Endothelial cell of umbilical vein (primary cell): ENCODE measurements at regions not wholly inside any gene's neighbourhood (a gene's known extent, or its start where the extent isn't known, plus 50 kb on each side); places are given as distances from the start of the nearest gene placed in this dataset.

Source experiments
- BruUV-seq: library from RNA; stranded (reverse); fragments of 400-500 nt; replicated peaks from 2 replicates; lab custom pipeline; 2021; lab: Mats Ljungman, UMichigan
- CTCF ChIA-PET: fragments of 300-600, 350-600 bp; sonication (Branson Sonifier 250); formaldehyde crosslinking; loops from one replicate; lab custom pipeline; 2021; ENCODE audit warnings: antibody characterized with exemption, inconsistent platforms; lab: Charles Lee
- POLR2A ChIA-PET: fragments of 300-600, 350-600 bp; sonication (Branson Sonifier 250); formaldehyde crosslinking; loops from one replicate; lab custom pipeline; 2021; ENCODE audit warnings: antibody characterized with exemption, inconsistent platforms; lab: Charles Lee
- DNase-seq: peaks from one replicate; pipeline ENCODE4 v3.0.0-alpha.2; 2011; ENCODE audit warnings: low read depth, low spot score
- FAIRE-seq: peaks from 2 replicates; lab custom pipeline; 2011; peaks lifted over from hg19 to GRCh38; lab: Jason Lieb, UNC
- H2AFZ ChIP-seq: 2 replicates; pipeline ENCODE4 v1.6.0; 2012; ENCODE audit warnings: low read depth, low read length, control low read depth, inconsistent platforms
- H3K27ac ChIP-seq: 2 replicates; pipeline ENCODE4 v1.5.1; 2011; ENCODE audit warnings: low read depth, mild to moderate bottlenecking, control low read depth, low read length, moderate library complexity; ENCODE audit not compliant: insufficient read depth
- H3K27me3 ChIP-seq, 2 experiments: 2 replicates each; pipeline versions ENCODE4 v1.6.0 to v1.6.1; 2011; ENCODE audit warnings: low read length in 2 of 2, mixed read lengths in 1 of 2; ENCODE audit not compliant: control insufficient read depth in 2 of 2, insufficient read depth in 2 of 2
- H3K36me3 ChIP-seq, 2 experiments: 2 replicates in 1 of 2; 3 replicates in 1 of 2; pipeline ENCODE4 v1.5.1; 2011; ENCODE audit warnings: low read length in 2 of 2, mild to moderate bottlenecking in 1 of 2, moderate library complexity in 1 of 2; ENCODE audit not compliant: control insufficient read depth in 2 of 2, insufficient read depth in 2 of 2; ENCODE audit errors: extremely low read depth in 1 of 2
- H3K4me1 ChIP-seq: 3 replicates; pipeline ENCODE4 v1.5.1; 2011; ENCODE audit warnings: mild to moderate bottlenecking, low read length; ENCODE audit not compliant: control insufficient read depth, insufficient read depth; ENCODE audit errors: extremely low read depth
- H3K4me2 ChIP-seq: 2 replicates; pipeline ENCODE4 v1.6.1; 2011; ENCODE audit warnings: low read length, control low read depth, mixed read lengths; ENCODE audit not compliant: insufficient read depth
- H3K4me3 ChIP-seq, 3 experiments: fragments of 200-600 bp in 1 of 3; sonication (generic), shearing (Covaris generic) in 1 of 3; replicated peaks in 1 of 3; 2 replicates each; pipeline ENCODE4 v1.5.1; 2011 to 2016; ENCODE audit warnings: control low read depth in 3 of 3, low read length in 3 of 3, mild to moderate bottlenecking in 2 of 3, inconsistent platforms in 1 of 3, low read depth in 1 of 3, moderate library complexity in 1 of 3; ENCODE audit not compliant: insufficient read depth in 1 of 3
- H3K79me2 ChIP-seq: 2 replicates; pipeline ENCODE4 v1.6.0; 2012; ENCODE audit warnings: low read length, inconsistent platforms; ENCODE audit not compliant: control insufficient read depth, insufficient read depth
- H3K9ac ChIP-seq: replicated peaks from 2 replicates; pipeline ENCODE3; 2011; ENCODE audit warnings: low read length, control low read depth; ENCODE audit not compliant: insufficient read depth; ENCODE audit errors: extremely low read depth
- H3K9me1 ChIP-seq: replicated peaks from 3 replicates; pipeline ENCODE4 v1.6.0; 2011; ENCODE audit warnings: mild to moderate bottlenecking, low read length; ENCODE audit not compliant: control insufficient read depth, insufficient read depth; ENCODE audit errors: extremely low read depth
- H3K9me3 ChIP-seq: replicated peaks from 2 replicates; pipeline ENCODE4 v1.5.1; 2012; ENCODE audit warnings: low read length, inconsistent platforms; ENCODE audit not compliant: control insufficient read depth, insufficient read depth
- H4K20me1 ChIP-seq: replicated peaks from 2 replicates; pipeline ENCODE3; 2011; ENCODE audit warnings: mild to moderate bottlenecking, low read length; ENCODE audit not compliant: control insufficient read depth, insufficient read depth; ENCODE audit errors: extremely low read depth
- FOS ChIP-seq: IDR thresholded peaks from 2 replicates; pipeline ENCODE4 v1.6.1; 2011; ENCODE audit warnings: mild to moderate bottlenecking, low read length, moderate library complexity, borderline replicate concordance; ENCODE audit not compliant: insufficient read depth
- GATA2 ChIP-seq: IDR thresholded peaks from 2 replicates; pipeline ENCODE4 v1.7.0; 2011; ENCODE audit warnings: low read depth, mild to moderate bottlenecking, moderate library complexity, mixed read lengths, low read length; ENCODE audit not compliant: insufficient read length, insufficient read depth
- JUN ChIP-seq: IDR thresholded peaks from 2 replicates; pipeline ENCODE4 v1.6.1; 2011; ENCODE audit warnings: borderline replicate concordance, low read depth; ENCODE audit not compliant: insufficient read length, insufficient read depth
- POLR2A ChIP-seq: IDR thresholded peaks from 2 replicates; pipeline ENCODE4 v1.6.1; 2012; ENCODE audit warnings: low read depth, mild to moderate bottlenecking, control low read depth, low read length
- POLR2AphosphoS5 ChIP-seq: IDR thresholded peaks from 2 replicates; pipeline ENCODE4 v1.6.1; 2012; ENCODE audit warnings: low read depth, mild to moderate bottlenecking, control low read depth, low read length, moderate library complexity; ENCODE audit not compliant: insufficient read depth
- dilution Hi-C: fragments of 300-500 bp; cut with MboI; formaldehyde crosslinking; loops from one replicate; pipeline ENCODE4 v1.15.0; 2019; ENCODE audit warnings: low sequenced_read_pairs; ENCODE audit not compliant: extremely low pct_ligation_motif_present
- intact Hi-C: fragments of 100-400 bp; cut with micrococcal nuclease; formaldehyde crosslinking; loops from one replicate; pipeline ENCODE4 v1.10.0; 2022
- TF ChIP-seq, protein P1 (sequence below): IDR thresholded peaks from 2 replicates; pipeline ENCODE4 v1.6.1; 2011; ENCODE audit not compliant: insufficient read depth, insufficient read length
- TF ChIP-seq, protein P2 (sequence below), 2 donors: IDR thresholded peaks; 1 replicate in 1 of 2; 2 replicates in 1 of 2; pipeline ENCODE4 v1.5.1; 2011; ENCODE audit warnings: low read length in 2 of 2, mild to moderate bottlenecking in 2 of 2, moderate library complexity in 2 of 2, control low read depth in 1 of 2, inconsistent platforms in 1 of 2, low read depth in 1 of 2; ENCODE audit not compliant: insufficient read depth in 1 of 2; ENCODE audit errors: extremely low read depth in 1 of 2

DNA sequence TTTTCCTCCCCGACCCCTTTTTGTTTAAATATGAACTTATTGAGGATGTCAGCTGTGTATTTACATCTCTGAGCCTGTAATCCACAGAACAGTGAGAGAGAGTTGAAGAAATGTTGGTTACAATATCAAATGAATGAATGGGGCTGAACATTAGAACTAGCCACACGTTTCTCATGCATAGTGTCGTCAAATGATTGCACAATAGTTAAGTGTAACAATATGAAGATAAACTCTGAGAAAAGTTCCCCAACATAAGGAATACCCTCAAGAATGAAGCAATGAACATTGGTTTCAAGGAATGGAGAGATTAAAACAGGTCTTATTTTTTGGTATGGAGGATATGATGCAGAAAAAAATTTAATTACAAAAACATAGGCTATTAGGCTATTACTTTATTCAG, 100.5 kb upstream of the DTNBP1 start:
- H3K36me3 ChIP-seq, result no peaks in the 10 kb centered on the region
- no peaks in the 10 kb centered on the region for H3K4me1 ChIP-seq
- TF ChIP-seq, protein P1, sequence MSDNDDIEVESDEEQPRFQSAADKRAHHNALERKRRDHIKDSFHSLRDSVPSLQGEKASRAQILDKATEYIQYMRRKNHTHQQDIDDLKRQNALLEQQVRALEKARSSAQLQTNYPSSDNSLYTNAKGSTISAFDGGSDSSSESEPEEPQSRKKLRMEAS, result no peak
- TF ChIP-seq POLR2A, result no peak
- TF ChIP-seq JUN, result no peak
- no peak for TF ChIP-seq FOS
- TF ChIP-seq POLR2AphosphoS5, result no peak
- TF ChIP-seq GATA2, result no peak
- TF ChIP-seq, protein P2, sequence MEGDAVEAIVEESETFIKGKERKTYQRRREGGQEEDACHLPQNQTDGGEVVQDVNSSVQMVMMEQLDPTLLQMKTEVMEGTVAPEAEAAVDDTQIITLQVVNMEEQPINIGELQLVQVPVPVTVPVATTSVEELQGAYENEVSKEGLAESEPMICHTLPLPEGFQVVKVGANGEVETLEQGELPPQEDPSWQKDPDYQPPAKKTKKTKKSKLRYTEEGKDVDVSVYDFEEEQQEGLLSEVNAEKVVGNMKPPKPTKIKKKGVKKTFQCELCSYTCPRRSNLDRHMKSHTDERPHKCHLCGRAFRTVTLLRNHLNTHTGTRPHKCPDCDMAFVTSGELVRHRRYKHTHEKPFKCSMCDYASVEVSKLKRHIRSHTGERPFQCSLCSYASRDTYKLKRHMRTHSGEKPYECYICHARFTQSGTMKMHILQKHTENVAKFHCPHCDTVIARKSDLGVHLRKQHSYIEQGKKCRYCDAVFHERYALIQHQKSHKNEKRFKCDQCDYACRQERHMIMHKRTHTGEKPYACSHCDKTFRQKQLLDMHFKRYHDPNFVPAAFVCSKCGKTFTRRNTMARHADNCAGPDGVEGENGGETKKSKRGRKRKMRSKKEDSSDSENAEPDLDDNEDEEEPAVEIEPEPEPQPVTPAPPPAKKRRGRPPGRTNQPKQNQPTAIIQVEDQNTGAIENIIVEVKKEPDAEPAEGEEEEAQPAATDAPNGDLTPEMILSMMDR (IDR thresholded peaks at IDR 0.05; ENCODE audit: extremely low read depth in 1 of 2, insufficient read depth in 1 of 2, low read depth in 1 of 2, low read length in 2 of 2), result no peak
- no peaks in the 10 kb centered on the region for H4K20me1 ChIP-seq
- ChIA-PET POLR2A (no interaction called here), CTCF (interaction anchor here (1.2 kb wide), 1 partner anchor 17 kb away, joined by 3 read pairs; no protein-coding TSS in a partner anchor)
- no peak overlapping the region for H3K4me2 ChIP-seq
- H3K27ac ChIP-seq, result no peak overlapping the region
- peaks cover 2% of the 10 kb centered on the region for H3K9me1 ChIP-seq
- intact Hi-C loops (no loop called here), dilution Hi-C loops (no loop called here)
- H3K79me2 ChIP-seq, result no peaks in the 10 kb centered on the region
- no peaks in the 10 kb centered on the region for H3K9me3 ChIP-seq
- H3K9ac ChIP-seq, result no peak overlapping the region
- DNase-seq (no peak), FAIRE-seq (no peak)
- no peaks in the 10 kb centered on the region for H3K27me3 ChIP-seq
- H2AFZ ChIP-seq, result no peak overlapping the region
- H3K4me3 ChIP-seq, result no peak overlapping the region
- no TSS peak for BruUV-seq
